ENCODE measurements at regions not wholly inside any gene's neighbourhood (a gene's known extent, or its start where the extent isn't known, plus 50 kb on each side); places are given as distances from the start of the nearest gene placed in this dataset.

- DNase-seq (no peak), ATAC-seq (no peak)
These were observed 123.4 kb downstream of the NXNL2 start for GRCh38 chr9:88658311-88658822.

- DNase-seq (no peak), ATAC-seq (no peak)
These were observed 124.1 kb downstream of the NXNL2 start for GRCh38 chr9:88659126-88659525.

GRCh38 chr9:88660611-88661010 is 125.6 kb downstream of the NXNL2 start:
- no peak for DNase-seq
- ATAC-seq = no peak

- ATAC-seq = no peak
- no peak for DNase-seq
These were observed 126.8 kb downstream of the NXNL2 start for GRCh38 chr9:88661759-88662158.

- no peak for ATAC-seq
- no peak for DNase-seq
These were observed 128.9 kb downstream of the NXNL2 start for GRCh38 chr9:88663771-88664419.

- ATAC-seq (no peak), DNase-seq (no peak)
These were observed 129.8 kb downstream of the NXNL2 start for GRCh38 chr9:88664773-88665172.

- DNase-seq (no peak), ATAC-seq (no peak)
These were observed 138.1 kb downstream of the NXNL2 start for GRCh38 chr9:88672874-88673689.

- ATAC-seq (no peak), DNase-seq (no peak)
These were observed 138.9 kb downstream of the NXNL2 start for GRCh38 chr9:88673886-88674285.

- DNase-seq = no peak
- no peak for ATAC-seq
These were observed 141.7 kb downstream of the NXNL2 start for GRCh38 chr9:88676644-88677043.

- DNase-seq (no peak), ATAC-seq (no peak)
These were observed 143.0 kb downstream of the NXNL2 start for GRCh38 chr9:88678008-88678407.

- no peak for DNase-seq
- ATAC-seq = no peak
These were observed 143.5 kb downstream of the NXNL2 start for GRCh38 chr9:88678431-88678830.

GRCh38 chr9:88680041-88680440 is 145.1 kb downstream of the NXNL2 start:
- ATAC-seq (no peak), DNase-seq (no peak)

- DNase-seq (no peak), ATAC-seq (no peak)
These were observed 145.7 kb downstream of the NXNL2 start for GRCh38 chr9:88680505-88681160.

GRCh38 chr9:88681434-88681833 is 146.5 kb downstream of the NXNL2 start:
- ATAC-seq = no peak

GRCh38 chr9:88682431-88682831 is 147.5 kb downstream of the NXNL2 start:
- ATAC-seq (no peak), DNase-seq (no peak)

More at GRCh38 chr9:88681434-88681833, 146.5 kb downstream of the NXNL2 start:
- DNase-seq = no peak

GRCh38 chr9:88684046-88684445 is 149.1 kb downstream of the NXNL2 start:
- ATAC-seq = no peak
- no peak for DNase-seq

GRCh38 chr9:88684845-88685244 is 149.9 kb downstream of the NXNL2 start:
- ATAC-seq (no peak), DNase-seq (no peak)

- no peak for ATAC-seq
- no peak for DNase-seq
These were observed 151.0 kb downstream of the NXNL2 start for GRCh38 chr9:88685966-88686365.

GRCh38 chr9:88689509-88690298 is 154.7 kb downstream of the NXNL2 start:
- ATAC-seq (no peak), DNase-seq (no peak)

GRCh38 chr9:88690628-88691027 is 155.7 kb downstream of the NXNL2 start:
- DNase-seq (no peak), ATAC-seq (no peak)

- DNase-seq (no peak), ATAC-seq (no peak)
These were observed 156.1 kb downstream of the NXNL2 start for GRCh38 chr9:88691091-88691490.

- no peak for ATAC-seq
These were observed 156.8 kb downstream of the NXNL2 start for GRCh38 chr9:88691811-88692210.

More at GRCh38 chr9:88691811-88692210, 156.8 kb downstream of the NXNL2 start:
- DNase-seq = no peak

Measured in stimulated activated naive CD8-positive, alpha-beta T cell treated with anti-CD3 and anti-CD28 coated beads, Interleukin-15, Interleukin-2, amounts not matched to agents 100 U/mL and 50 U/mL, for 24 hours (primary cell).